DMS79 (cell line): ENCODE measurements at regions not wholly inside any gene's neighbourhood (a gene's known extent, or its start where the extent isn't known, plus 50 kb on each side); places are given as distances from the start of the nearest gene placed in this dataset.
"Not testable (repeated sequence)": the region's sequence is repeated elsewhere in the genome, so short reads cannot be mapped to it uniquely, and the experiment has no call there.

Source experiments
- DNase-seq: peaks from one replicate; lab custom pipeline; 2025; lab: John Stamatoyannopoulos, UW

DNA sequence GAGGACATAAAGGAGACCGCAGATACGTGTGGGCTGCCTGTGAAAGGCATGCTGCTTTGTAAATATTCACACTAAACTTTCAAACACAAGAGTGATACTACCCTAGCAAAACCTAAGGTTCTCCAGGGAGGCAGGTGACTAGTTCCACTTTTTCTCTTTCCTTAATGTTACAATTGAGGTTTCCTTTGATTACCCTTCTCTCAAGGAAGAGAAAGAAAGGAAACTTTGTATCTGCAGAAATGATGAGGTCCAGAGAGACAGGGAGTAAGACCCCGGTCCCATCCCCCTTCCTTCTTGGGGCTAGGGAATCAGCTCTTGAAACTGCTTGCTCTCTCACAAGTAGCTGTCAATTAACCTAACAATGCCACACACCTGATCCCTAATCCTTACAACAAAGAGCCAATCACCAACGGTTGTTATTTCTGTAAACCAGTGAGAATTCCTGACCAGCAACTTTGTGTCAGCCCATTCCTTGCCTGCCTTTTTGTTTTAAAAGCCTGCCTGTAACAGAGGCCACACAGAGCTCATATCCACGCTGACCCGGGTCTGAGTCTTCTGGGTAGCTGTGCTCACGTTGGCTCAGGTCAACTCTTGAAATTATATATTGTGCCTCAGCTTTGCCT, 754.8 kb upstream of the FRG1 start:
- DNase-seq = no peak

DNA sequence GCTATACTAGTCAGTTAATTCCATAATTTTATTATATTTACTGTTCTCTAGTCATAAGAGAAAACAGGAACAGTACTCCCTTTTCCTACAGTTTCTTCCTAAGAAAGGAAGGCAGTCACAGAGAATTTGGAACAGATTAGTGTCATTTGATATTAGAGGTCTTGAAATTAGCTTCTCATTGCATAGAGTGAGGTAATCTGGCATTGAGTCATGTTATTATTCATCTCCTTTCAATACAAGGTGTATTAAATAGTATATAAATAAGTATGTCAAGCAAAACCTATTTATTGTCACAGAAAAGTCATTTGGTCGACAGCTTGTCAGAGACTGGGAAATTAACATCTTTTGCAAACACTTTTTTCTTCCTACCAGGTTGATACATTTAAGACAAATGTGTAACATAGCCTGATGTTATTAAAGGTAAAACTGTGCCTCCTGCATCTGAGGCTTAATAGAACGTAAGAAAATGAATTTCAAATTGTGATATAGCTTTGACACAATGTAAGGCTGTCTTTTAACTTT, 753.1 kb upstream of the FRG1 start:
- DNase-seq = no peak

DNA sequence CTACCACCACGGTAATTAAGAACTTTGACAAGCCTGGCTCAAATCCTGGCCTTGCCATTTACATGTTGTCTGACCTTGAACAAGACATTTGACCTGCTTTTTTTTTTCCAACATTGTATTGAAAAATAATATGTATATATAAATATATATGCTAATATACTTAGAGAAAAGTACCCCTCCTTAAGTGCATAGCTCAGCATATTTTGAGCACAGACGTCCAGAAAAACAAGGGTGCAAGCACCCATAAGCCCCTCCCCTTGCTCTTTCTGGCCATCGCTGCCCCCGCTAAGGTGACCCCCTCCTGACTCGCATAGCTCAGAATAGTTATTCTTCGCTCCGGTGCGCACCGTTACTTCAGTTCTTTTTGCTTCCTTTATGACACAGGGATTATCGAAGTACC, 742.0 kb upstream of the FRG1 start:
- DNase-seq = no peak

DNA sequence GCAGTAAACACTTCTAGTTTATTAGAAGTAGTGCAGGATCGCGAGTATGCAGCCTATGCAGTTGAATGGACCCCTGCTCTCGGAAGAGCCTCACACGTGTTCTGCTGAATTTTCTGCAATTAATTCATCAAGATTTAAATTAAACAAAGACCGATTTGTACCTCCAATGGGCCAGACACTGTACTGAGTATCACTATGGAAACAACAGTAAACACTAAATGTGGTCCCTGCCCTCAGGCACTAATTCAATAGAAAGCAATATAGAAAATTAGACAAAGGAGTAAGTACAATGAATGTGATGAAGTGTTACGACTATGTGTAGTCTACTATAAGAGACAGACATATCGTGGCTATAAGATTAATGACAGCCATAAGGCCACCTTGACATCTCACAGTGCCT, 740.3 kb upstream of the FRG1 start:
- no peak for DNase-seq

DNA sequence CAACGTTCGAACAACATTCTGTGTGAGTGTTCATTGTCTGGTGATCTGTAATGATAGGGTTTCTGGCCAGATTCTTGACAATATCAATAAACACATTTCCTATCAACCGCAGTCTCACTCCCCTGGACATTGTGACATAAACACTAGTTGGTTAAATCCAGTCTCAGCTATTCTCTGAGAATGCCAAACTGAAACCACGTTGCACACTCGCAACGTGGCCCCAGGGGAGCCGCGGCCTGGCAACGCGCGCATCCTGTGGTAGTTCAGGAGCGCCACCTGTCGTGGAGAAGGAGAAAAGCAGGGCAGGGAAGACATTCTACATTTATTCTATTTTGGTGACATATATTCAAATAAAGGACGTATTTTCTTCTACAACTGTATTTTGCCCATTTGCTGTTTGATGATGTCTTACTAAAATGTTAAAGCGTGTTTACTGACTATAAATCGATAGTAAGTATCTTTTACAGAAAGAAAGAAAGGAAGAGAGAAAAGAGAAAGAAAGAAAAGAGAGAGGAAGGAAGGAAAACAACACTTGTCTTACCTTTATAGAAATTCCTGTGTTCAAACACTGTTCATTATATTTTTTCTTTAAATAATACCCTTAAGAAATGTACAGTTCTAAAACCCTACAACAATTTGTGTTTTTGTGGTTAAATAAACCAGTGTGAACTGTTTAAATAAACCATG, 738.3 kb upstream of the FRG1 start:
- DNase-seq = no peak

DNA sequence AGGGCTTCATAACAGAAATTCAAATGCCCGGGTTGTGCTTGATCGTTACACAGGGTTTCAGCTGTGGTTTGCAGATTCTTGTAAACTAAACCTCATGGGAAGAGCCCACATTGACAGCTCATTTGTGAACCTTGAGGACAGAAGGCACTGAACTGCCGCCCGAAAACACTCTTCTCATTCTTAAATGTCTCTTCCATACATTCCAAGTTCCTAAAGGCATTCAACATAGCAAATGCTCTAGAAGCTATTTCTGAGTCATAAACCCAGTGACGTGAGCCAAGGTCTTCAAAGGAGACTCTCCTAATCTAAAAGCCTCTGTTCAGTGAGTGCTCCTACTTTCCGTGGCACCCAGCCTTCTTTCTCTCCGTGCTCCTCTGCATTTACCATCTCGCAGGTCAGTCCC, 737.8 kb upstream of the FRG1 start:
- no peak for DNase-seq

DNA sequence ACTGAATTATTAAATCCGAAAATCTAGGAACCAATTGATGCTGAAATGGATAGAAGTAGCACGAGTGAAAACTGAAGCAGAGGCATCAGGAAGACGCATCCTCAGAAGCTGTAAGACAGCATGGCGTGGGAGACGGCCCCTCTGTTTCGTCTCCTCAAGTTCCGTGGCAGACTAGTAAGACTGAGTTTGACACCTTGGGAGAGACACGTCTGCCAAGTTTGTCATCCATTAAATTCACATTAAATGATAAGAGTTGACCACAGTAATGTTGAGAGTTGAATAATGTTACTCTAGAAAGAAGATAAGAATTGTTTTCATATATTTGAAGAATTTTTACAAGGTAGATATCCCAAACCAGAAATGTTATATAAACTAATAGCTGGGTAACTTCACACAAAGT, 736.1 kb upstream of the FRG1 start:
- DNase-seq = no peak

DNA sequence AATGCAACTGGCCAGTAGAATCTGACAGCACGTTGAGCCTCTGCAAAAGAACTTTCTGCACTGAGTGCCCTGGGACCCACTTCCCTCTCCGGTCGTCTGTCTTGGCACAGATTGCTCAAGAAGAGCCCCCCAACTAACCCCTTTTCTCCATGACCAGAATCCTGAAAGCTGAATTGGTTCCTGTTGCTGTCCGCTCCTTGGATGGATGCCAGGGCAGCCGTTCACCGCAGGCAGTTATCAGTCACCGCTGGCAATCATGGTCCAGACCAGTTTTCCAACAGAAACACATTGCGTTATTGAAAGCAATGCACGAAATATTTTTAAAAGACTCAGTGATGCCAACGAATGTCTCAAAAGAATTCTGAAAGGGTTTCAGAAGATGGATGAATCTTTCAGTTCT, 733.7 kb upstream of the FRG1 start:
- no peak for DNase-seq

DNA sequence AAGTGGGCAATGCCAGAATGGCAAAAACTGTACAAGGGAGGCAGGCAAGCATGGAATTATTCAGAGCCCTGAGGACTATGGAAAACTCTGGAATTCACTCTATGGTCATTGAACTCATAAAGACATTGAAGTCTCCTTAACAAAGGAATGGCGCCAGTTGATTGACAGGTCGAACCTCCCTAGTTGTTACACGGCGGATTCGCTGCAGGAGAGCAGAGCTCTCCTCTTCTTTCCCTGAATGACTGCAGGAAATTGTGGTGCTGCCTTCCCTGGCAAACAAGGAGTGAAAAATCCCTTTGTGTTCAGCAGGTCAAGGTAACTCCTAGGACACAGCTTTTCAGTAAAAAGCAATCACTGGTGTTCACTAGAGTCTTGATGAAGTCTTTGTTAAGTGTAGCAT, 732.8 kb upstream of the FRG1 start:
- no peak for DNase-seq

DNA sequence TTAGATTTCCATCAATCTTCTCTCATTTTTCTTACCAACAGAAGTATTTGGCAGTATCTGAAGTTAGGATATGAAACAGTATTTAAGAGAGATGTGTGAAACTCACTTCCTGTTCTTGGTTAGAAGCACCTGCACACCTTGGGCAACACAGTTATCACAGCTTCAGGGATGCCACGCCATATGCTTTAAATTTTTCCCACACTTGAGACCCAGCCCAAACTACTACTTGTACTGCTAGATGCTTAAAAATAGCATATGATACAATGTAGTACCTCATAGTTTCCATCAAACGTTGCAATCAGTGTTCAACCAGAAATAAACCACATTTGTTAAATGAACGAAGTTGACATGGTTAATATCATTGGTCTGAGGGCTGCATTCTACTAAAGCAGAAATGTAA, 725.1 kb upstream of the FRG1 start:
- no peak for DNase-seq

DNA sequence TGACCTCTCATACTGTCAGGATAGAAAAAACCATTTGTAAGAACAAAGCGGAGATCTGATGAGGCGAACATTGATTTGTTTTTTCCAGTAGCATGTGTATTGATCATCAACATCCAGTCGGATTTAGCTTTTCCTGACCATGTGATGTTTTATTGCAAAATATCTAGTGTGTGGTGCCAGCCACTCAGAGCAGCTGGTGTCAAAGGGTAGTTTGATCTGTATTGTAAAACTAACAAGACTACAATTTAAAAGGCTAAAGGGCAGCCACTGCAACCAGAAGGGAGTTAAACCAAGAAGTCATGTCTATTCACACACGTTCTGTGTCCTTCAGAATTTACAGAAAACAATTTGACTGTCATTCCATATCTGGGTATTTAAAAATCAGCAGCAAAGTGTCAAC, 719.0 kb upstream of the FRG1 start:
- no peak for DNase-seq

DNA sequence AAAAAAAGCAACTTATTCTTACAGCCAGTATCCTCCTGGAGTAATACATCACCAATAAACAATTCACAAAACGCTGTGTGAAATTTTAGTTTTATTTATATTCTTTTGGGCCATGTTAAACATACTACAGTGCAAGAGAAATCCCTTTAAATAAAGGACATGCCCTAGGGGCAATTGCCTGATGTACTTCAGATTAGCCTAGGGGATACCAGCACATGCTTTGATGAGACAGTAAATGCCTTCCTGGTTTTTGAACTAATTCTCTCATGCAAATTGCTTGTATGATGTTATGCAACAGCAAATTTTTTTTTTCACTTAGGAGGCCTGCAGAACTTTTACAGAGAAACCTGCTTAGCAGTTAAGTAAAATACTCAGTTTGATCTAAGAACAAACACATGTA, 711.9 kb upstream of the FRG1 start:
- no peak for DNase-seq

DNA sequence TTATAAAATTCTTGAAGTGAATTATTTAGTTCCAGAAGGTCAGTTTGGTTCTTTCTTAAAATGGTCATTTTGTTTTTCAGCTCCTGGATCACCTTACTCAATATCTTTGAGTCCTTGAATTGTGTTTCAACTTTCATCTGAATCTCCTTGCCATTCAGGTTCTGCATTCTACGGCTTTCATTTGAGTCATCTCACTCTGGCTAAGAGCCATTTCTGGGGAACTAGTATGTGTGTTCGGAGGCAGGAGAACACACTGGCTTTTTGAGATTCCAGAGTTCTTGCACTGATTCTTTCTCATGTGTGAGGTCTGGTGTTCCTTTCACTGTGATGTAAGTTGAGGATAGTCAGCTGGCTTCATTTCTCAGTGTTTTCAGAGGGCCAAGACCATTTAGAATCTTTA, 708.4 kb upstream of the FRG1 start:
- DNase-seq = no peak

DNA sequence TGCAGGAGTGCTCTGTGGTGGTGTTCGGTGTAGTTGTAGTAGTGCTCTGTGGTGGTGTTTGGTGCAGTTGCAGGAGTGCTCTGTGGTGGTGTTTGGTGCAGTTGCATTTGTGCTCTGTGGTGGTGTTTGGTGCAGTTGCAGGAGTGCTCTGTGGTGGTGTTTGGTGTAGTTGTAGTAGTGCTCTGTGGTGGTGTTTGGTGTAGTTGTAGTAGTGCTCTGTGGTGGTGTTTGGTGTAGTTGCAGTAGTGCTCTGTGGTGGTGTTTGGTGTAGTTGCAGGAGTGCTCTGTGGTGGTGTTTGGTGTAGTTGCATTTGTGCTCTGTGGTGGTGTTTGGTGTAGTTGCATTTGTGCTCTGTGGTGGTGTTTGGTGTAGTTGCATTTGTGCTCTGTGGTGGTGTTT, 706.9 kb upstream of the FRG1 start:
- not testable (repeated sequence) for DNase-seq

DNA sequence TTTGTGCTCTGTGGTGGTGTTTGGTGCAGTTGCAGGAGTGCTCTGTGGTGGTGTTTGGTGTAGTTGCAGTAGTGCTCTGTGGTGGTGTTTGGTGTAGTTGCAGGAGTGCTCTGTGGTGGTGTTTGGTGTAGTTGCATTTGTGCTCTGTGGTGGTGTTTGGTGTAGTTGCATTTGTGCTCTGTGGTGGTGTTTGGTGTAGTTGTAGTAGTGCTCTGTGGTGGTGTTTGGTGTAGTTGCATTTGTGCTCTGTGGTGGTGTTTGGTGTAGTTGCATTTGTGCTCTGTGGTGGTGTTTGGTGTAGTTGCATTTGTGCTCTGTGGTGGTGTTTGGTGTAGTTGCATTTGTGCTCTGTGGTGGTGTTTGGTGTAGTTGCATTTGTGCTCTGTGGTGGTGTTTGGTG, 705.7 kb upstream of the FRG1 start:
- DNase-seq = not testable (repeated sequence)

DNA sequence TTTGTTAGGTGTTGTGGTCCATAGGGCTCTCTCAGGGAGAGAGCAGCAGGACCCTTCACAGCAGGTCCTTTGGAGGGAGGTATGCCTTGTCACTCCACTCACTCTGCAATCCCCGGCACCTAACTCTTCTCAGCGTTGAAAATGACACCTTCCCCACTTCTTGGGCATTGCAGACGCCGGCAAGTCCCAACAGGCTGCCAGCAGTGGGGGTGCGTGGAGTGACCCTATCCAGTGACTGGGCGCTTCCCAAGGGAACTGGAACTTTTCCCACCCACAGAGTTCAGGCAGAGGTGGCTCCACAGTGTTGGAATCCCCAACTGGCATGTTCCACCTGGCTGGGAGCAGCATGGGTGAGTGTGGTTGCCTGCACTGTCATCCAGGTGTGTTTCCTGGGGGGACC, 705.1 kb upstream of the FRG1 start:
- no peak for DNase-seq

DNA sequence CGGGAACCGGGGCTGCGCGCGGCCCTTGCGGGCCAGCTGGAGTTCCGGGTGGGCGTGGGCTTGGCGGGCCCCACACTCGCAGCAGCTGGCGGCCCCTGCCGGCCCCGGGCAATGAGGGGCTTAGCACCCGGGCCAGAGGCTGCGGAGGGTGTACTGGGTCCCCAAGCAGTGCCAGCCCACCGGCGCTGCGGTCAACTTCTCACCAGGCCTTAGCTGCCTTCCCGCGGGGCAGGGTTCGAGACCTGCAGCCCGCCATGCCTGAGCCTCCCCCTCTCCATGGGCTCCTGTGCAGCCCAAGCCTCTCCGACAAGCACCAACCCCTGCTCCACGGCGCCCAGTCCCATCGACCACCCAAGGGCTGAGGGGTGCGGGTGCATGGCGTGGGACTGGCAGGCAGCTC, 704.4 kb upstream of the FRG1 start:
- DNase-seq = not testable (repeated sequence)

DNA sequence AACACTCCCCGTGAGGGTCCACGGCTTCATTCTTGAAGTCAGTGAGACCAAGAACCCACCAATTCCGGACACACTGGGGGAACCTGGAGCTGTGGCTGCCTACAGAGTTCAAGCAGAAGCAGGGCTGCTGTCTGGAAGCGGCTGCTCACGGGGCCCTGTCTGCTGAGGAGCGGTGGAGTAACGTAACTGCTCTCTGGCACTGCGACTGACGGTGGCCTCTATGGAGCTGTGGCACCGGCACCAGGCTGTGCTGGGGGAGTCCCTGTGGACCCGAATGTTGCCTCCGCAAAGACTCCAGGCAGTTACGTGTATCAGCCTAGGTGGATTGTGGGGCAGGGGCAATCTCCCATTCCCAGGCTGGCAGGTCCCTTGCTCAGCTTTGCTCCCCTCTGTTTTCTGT, 703.3 kb upstream of the FRG1 start:
- DNase-seq = no peak

DNA sequence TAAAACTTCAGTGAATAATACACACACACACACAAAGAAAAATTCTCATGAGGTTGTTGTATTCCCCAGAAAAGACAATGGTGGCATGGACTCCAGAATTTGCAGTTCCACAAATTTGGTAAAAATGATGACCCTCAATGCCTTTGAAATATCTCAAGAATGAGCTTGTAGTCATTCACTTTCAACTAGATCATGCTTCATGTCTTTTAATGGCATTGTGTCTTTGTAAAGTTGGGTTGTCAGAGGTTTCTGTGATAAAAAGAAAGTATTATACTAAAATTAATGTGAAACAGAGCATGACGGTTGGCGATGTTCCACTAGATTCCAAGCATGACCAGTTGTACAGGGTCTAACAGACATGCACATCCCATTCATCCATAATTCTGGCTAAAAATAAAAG, 685.0 kb upstream of the FRG1 start:
- no peak for DNase-seq

DNA sequence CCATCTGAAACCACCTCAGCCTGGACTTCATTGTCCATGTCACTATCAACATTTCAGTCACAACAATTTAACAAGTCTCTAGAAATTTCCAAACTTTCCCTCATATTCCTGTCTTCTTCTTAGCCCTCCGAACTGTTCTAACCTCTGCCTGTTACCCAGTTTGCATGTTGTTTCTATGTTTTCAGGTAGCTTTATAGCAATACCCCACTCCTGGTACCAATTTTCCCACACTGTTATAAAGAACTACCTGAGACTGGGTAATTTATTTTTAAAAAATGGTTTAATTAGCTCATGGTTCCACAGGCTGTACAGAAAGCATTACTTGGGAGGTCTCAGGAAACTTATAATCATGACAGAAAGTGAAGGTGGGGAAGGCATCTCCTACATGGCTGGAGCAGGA, 679.2 kb upstream of the FRG1 start:
- DNase-seq = no peak

DNA sequence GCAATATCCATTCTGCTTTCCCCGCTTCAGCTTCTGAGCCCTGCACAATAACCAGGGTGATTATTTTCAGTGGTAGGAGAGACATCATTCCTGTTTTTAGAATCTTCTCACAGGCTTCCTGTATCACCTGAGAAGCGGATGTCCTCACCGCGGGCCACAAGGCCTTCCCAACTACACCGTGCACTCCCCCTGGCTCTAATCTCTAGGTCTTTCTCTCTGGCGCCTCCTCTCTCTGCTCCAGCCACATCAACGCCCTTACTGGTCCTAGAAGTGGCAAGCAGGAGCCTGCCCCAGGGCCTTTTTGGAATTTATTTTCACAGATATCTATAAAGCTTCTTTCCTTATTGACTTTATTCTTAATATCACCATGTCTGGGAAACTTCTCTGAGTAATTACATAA, 675.2 kb upstream of the FRG1 start:
- DNase-seq = no peak

DNA sequence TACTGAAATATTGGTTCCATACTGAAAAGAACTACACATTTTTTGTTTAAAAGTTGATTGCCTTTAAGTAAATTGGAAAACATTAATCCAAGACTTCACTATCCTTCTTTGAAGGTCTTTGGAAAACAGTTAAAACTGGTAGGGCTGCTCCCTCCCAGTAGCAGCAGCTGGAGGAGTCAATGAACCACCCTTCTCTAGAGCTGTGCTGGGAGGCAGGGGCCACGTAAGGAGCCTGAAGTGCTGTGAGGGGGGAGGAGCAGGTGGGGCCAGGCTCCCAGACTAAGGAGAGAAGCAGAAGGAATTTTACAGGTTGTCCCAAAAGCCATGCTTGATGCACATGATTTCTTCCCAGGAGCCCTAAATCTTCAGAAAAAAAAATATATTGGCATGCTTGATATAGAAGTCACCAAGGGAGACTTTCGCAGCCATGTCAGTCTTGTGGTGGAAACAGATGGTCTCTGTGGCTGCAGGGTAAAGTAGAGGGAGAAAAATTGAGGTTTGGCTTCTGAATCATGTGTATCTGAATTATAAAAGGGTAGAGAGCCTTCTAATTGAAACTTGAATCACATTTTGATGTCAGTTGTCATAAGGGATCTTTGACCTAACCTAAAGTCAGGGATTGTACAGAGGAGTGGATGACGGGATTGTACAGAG, 673.2 kb upstream of the FRG1 start:
- DNase-seq = no peak

DNA sequence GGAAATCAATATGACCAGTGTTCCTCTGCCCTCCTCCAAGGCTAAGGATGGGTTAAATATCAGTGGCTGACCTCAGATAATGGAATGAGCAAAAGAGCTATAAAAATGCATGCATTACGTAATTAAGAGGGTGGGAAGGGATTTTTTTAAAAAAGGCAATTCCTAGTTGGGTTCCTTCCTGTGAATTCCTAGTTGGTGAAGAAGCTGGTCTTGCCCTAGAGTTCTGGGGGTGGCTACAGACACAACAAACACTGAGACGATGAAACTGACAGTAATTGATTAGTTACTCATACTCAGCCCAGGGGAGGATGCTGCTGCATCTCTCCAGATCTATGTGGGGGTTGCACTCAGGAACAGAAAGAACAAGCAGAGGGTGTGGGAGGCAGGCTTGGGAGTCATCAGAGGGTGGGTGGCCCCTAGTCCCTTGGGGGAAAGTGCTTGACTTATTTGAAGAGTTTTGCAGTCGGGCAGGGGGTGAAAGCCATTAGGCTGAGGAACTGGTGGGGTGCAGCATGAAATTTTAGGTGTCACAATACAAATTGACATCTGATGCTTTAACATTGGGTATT, 662.0 kb upstream of the FRG1 start:
- no peak for DNase-seq
